Middle frontal gyrus (tissue), 1 donor: ENCODE measurements at regions not wholly inside any gene's neighbourhood (a gene's known extent, or its start where the extent isn't known, plus 50 kb on each side); places are given as distances from the start of the nearest gene placed in this dataset.
"Not testable (repeated sequence)": the region's sequence is repeated elsewhere in the genome, so short reads cannot be mapped to it uniquely, and the experiment has no call there.

Source experiments
- DNase-seq: peaks from one replicate; pipeline ENCODE4 v3.0.0-alpha.2; 2015; ENCODE audit warnings: low spot score; ENCODE audit errors: extremely low spot score

GRCh38 chr16:5206331-5206990 lies 108.9 kb upstream of the EEF2KMT start:
- DNase-seq, result no peak

GRCh38 chr16:5205361-5206040 lies 107.9 kb upstream of the EEF2KMT start:
- no peak for DNase-seq

GRCh38 chr16:5203675-5204074 lies 106.1 kb upstream of the EEF2KMT start:
- not testable (repeated sequence) for DNase-seq

- DNase-seq, result no peak
These were observed 102.5 kb upstream of the EEF2KMT start for GRCh38 chr16:5200123-5200522.

- DNase-seq, result no peak
These were observed 98.6 kb upstream of the EEF2KMT start for GRCh38 chr16:5196204-5196603.

GRCh38 chr16:5193861-5194260 lies 96.3 kb upstream of the EEF2KMT start:
- DNase-seq, result no peak

- DNase-seq, result no peak
These were observed 91.4 kb upstream of the EEF2KMT start for GRCh38 chr16:5188989-5189352.

- no peak for DNase-seq
These were observed 90.9 kb upstream of the EEF2KMT start for GRCh38 chr16:5188318-5188988.

GRCh38 chr16:5187402-5187952 lies 89.9 kb upstream of the EEF2KMT start:
- DNase-seq, result no peak

- no peak for DNase-seq
These were observed 88.8 kb upstream of the EEF2KMT start for GRCh38 chr16:5186381-5186903.

GRCh38 chr16:5176505-5176904 lies 78.9 kb upstream of the EEF2KMT start:
- DNase-seq, result no peak

- no peak for DNase-seq
These were observed 77.7 kb upstream of the EEF2KMT start for GRCh38 chr16:5175266-5175665.

- no peak for DNase-seq
These were observed 68.9 kb upstream of the EEF2KMT start for GRCh38 chr16:5166486-5166885.

- not testable (repeated sequence) for DNase-seq
These were observed 67.8 kb upstream of the EEF2KMT start for GRCh38 chr16:5165429-5165828.

- not testable (repeated sequence) for DNase-seq
These were observed 65.2 kb upstream of the EEF2KMT start for GRCh38 chr16:5162801-5163200.

- not testable (repeated sequence) for DNase-seq
These were observed 64.3 kb upstream of the EEF2KMT start for GRCh38 chr16:5161888-5162287.

GRCh38 chr16:5160010-5160409 lies 62.4 kb upstream of the EEF2KMT start:
- not testable (repeated sequence) for DNase-seq

- DNase-seq, result not testable (repeated sequence)
These were observed 61.9 kb upstream of the EEF2KMT start for GRCh38 chr16:5159537-5159936.

GRCh38 chr16:5158494-5158893 lies 60.9 kb upstream of the EEF2KMT start:
- DNase-seq, result no peak

- not testable (repeated sequence) for DNase-seq
These were observed 58.9 kb upstream of the EEF2KMT start for GRCh38 chr16:5156486-5156885.

- DNase-seq, result not testable (repeated sequence)
These were observed 56.4 kb upstream of the EEF2KMT start for GRCh38 chr16:5154006-5154405.

- DNase-seq, result not testable (repeated sequence)
These were observed 53.8 kb upstream of the EEF2KMT start for GRCh38 chr16:5151409-5151808.
